Astrocyte (in vitro differentiated cells and primary cell): ENCODE measurements at regions not wholly inside any gene's neighbourhood (a gene's known extent, or its start where the extent isn't known, plus 50 kb on each side); places are given as distances from the start of the nearest gene placed in this dataset.

Experiments used
- EZH2 ChIP-seq: IDR thresholded peaks from 2 replicates; pipeline ENCODE4 v1.6.1; 2012; ENCODE audit warnings: mild to moderate bottlenecking, low read length, inconsistent platforms; ENCODE audit not compliant: insufficient read depth
- TF ChIP-seq, protein P1 (sequence below): IDR thresholded peaks from 2 replicates; pipeline ENCODE4 v1.5.1; 2011; ENCODE audit warnings: low read depth, mild to moderate bottlenecking, inconsistent platforms, low read length, moderate library complexity; ENCODE audit not compliant: insufficient read depth

- TF ChIP-seq, protein P1, sequence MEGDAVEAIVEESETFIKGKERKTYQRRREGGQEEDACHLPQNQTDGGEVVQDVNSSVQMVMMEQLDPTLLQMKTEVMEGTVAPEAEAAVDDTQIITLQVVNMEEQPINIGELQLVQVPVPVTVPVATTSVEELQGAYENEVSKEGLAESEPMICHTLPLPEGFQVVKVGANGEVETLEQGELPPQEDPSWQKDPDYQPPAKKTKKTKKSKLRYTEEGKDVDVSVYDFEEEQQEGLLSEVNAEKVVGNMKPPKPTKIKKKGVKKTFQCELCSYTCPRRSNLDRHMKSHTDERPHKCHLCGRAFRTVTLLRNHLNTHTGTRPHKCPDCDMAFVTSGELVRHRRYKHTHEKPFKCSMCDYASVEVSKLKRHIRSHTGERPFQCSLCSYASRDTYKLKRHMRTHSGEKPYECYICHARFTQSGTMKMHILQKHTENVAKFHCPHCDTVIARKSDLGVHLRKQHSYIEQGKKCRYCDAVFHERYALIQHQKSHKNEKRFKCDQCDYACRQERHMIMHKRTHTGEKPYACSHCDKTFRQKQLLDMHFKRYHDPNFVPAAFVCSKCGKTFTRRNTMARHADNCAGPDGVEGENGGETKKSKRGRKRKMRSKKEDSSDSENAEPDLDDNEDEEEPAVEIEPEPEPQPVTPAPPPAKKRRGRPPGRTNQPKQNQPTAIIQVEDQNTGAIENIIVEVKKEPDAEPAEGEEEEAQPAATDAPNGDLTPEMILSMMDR = no peak
- TF ChIP-seq EZH2 = no peak
Measured at GRCh38 chr4:150001815-150002214, 76.4 kb upstream of the DCLK2 start.
